ENCODE measurements at regions not wholly inside any gene's neighbourhood (a gene's known extent, or its start where the extent isn't known, plus 50 kb on each side); places are given as distances from the start of the nearest gene placed in this dataset.

GRCh38 chr4:10856271-10856782 lies 171.8 kb upstream of the CLNK start:
- H3K27me3 ChIP-seq (ENCODE audit: control insufficient read depth, insufficient read depth, low read length): no peaks in the 10 kb centered on the region
- no peak overlapping the region for H2AK9ac ChIP-seq (replicated peaks; ENCODE audit: low read depth, low read length, poor library complexity)
- ChIA-PET POLR2A (ENCODE audit: unreplicated experiment) (no interaction called here), CTCF (no interaction called here)
- no peak overlapping the region for H3K23ac ChIP-seq (ENCODE audit: low read depth, low read length)
- no peak for DNase-seq
- BruUV-seq (replicated peaks): no TSS peak
- TF ChIP-seq, protein P1, sequence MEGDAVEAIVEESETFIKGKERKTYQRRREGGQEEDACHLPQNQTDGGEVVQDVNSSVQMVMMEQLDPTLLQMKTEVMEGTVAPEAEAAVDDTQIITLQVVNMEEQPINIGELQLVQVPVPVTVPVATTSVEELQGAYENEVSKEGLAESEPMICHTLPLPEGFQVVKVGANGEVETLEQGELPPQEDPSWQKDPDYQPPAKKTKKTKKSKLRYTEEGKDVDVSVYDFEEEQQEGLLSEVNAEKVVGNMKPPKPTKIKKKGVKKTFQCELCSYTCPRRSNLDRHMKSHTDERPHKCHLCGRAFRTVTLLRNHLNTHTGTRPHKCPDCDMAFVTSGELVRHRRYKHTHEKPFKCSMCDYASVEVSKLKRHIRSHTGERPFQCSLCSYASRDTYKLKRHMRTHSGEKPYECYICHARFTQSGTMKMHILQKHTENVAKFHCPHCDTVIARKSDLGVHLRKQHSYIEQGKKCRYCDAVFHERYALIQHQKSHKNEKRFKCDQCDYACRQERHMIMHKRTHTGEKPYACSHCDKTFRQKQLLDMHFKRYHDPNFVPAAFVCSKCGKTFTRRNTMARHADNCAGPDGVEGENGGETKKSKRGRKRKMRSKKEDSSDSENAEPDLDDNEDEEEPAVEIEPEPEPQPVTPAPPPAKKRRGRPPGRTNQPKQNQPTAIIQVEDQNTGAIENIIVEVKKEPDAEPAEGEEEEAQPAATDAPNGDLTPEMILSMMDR (conservative IDR thresholded peaks at IDR 0.05; ENCODE audit: low read depth, low read length): no peak
- no peak for TF ChIP-seq RFX5 (IDR thresholded peaks at IDR 0.05; ENCODE audit: low read depth, low read length)
- TF ChIP-seq BHLHE40 (IDR thresholded peaks at IDR 0.05; ENCODE audit: low read depth, low read length): no peak
- no peak for TF ChIP-seq RCOR1 (IDR thresholded peaks at IDR 0.05; ENCODE audit: insufficient replicate concordance, low read length)
- TF ChIP-seq MAFK (IDR thresholded peaks at IDR 0.05; ENCODE audit: low read depth, low read length): no peak
- TF ChIP-seq MXI1 (IDR thresholded peaks at IDR 0.05; ENCODE audit: borderline replicate concordance, low read depth, low read length): no peak
- no peak for TF ChIP-seq CEBPB (IDR thresholded peaks at IDR 0.05; ENCODE audit: low read depth, low read length)
- TF ChIP-seq MAZ (IDR thresholded peaks at IDR 0.05; ENCODE audit: borderline replicate concordance, low read depth, low read length): no peak
- no peak for TF ChIP-seq FOS (IDR thresholded peaks at IDR 0.05; ENCODE audit: low read depth, low read length)
- no peak overlapping the region for H3K4me3 ChIP-seq (ENCODE audit: insufficient read depth, low read depth, low read length)
- dilution Hi-C loops (cut with HindIII; ENCODE audit: low sequenced_read_pairs, unreplicated experiment): no loop called here
- no peaks in the 10 kb centered on the region for H4K20me1 ChIP-seq (ENCODE audit: insufficient read depth, low read length)
- no peak overlapping the region for H2BK120ac ChIP-seq (ENCODE audit: low read depth, low read length)
- no peaks in the 10 kb centered on the region for H3K9me1 ChIP-seq (ENCODE audit: insufficient read depth, low read length)
- no peak overlapping the region for H3K56ac ChIP-seq (ENCODE audit: extremely low read depth, insufficient read depth, low read length)
- no peak overlapping the region for H3K4ac ChIP-seq (ENCODE audit: low read depth, low read length)
- H2BK20ac ChIP-seq (ENCODE audit: low read depth, low read length): no peak overlapping the region
- H2BK15ac ChIP-seq (ENCODE audit: low read depth, low read length): no peak overlapping the region
- H2BK5ac ChIP-seq (ENCODE audit: low read depth, low read length, poor library complexity, severe bottlenecking): no peak overlapping the region
- H2AK5ac ChIP-seq (ENCODE audit: low read depth, low read length): no peak overlapping the region
- in situ Hi-C loops (cut with MboI; ENCODE audit: low sequenced_read_pairs): no loop called here
- H3K14ac ChIP-seq (replicated peaks; ENCODE audit: low read depth, low read length): no peak overlapping the region
- H4K8ac ChIP-seq (ENCODE audit: low read depth in 2 of 2, low read length in 2 of 2): no peak overlapping the region
- no peak for ATAC-seq (ENCODE audit: low read depth)
- no peak overlapping the region for H3K27ac ChIP-seq (ENCODE audit: insufficient read depth, low read length)
- H2AFZ ChIP-seq (replicated peaks; ENCODE audit: low read length, poor library complexity): no peak overlapping the region
- H3K79me1 ChIP-seq (ENCODE audit: low read depth in 1 of 2, low read length in 2 of 2): no peaks in the 10 kb centered on the region
- H3K36me3 ChIP-seq (ENCODE audit: control insufficient read depth, insufficient read depth, low read length): no peaks in the 10 kb centered on the region
- H3K9me3 ChIP-seq (ENCODE audit: control insufficient read depth, insufficient read depth, low read length): no peaks in the 10 kb centered on the region
- H4K91ac ChIP-seq (ENCODE audit: insufficient read depth, low read depth, low read length): no peak overlapping the region
- intact Hi-C loops (cut with micrococcal nuclease): no loop called here
- H3K4me2 ChIP-seq (ENCODE audit: low read depth, low read length): no peak overlapping the region
- no peak overlapping the region for H3K18ac ChIP-seq (ENCODE audit: low read depth, low read length)
- H3K9ac ChIP-seq (ENCODE audit: low read depth, low read length): no peak overlapping the region
- no peaks in the 10 kb centered on the region for H3K4me1 ChIP-seq (ENCODE audit: control insufficient read depth, insufficient read depth, low read length)
- no peak overlapping the region for H4K5ac ChIP-seq (ENCODE audit: low read depth, low read length)

Measured in IMR-90 (cell line).